ENCODE measurements at regions not wholly inside any gene's neighbourhood (a gene's known extent, or its start where the extent isn't known, plus 50 kb on each side); places are given as distances from the start of the nearest gene placed in this dataset.

GRCh38 chr12:114955414-114956014 is 271.5 kb upstream of the TBX3 start:
- peak; percentile 18 for DNase-seq (ENCODE audit: low read depth)

GRCh38 chr12:114954511-114955055 is 270.6 kb upstream of the TBX3 start:
- no peak for DNase-seq (ENCODE audit: low read depth)

- DNase-seq (ENCODE audit: low read depth): no peak
These were observed 268.7 kb upstream of the TBX3 start for GRCh38 chr12:114952573-114953271.

GRCh38 chr12:114949058-114949820 is 265.3 kb upstream of the TBX3 start:
- DNase-seq (ENCODE audit: low read depth): no peak

GRCh38 chr12:114945351-114945750 is 261.4 kb upstream of the TBX3 start:
- DNase-seq (ENCODE audit: low read depth): no peak

GRCh38 chr12:114944736-114945135 is 260.8 kb upstream of the TBX3 start:
- no peak for DNase-seq (ENCODE audit: low read depth)

GRCh38 chr12:114943601-114944000 is 259.6 kb upstream of the TBX3 start:
- no peak for DNase-seq (ENCODE audit: low read depth)

- no peak for DNase-seq (ENCODE audit: low read depth)
These were observed 254.7 kb upstream of the TBX3 start for GRCh38 chr12:114938487-114939210.

GRCh38 chr12:114936148-114937079 is 252.4 kb upstream of the TBX3 start:
- peak; percentile 92 for DNase-seq (ENCODE audit: low read depth)

- peak; percentile 31 for DNase-seq (ENCODE audit: low read depth)
These were observed 251.7 kb upstream of the TBX3 start for GRCh38 chr12:114935658-114936057.

GRCh38 chr12:114933428-114934160 is 249.6 kb upstream of the TBX3 start:
- peak; percentile 97 for DNase-seq (ENCODE audit: low read depth)

GRCh38 chr12:114932806-114933205 is 248.8 kb upstream of the TBX3 start:
- no peak for DNase-seq (ENCODE audit: low read depth)

- no peak for DNase-seq (ENCODE audit: low read depth)
These were observed 247.1 kb upstream of the TBX3 start for GRCh38 chr12:114931025-114931424.

- DNase-seq (ENCODE audit: low read depth): no peak
These were observed 242.4 kb upstream of the TBX3 start for GRCh38 chr12:114926341-114926740.

GRCh38 chr12:114924946-114925475 is 241.0 kb upstream of the TBX3 start:
- DNase-seq (ENCODE audit: low read depth): no peak

- DNase-seq (ENCODE audit: low read depth): no peak
These were observed 237.8 kb upstream of the TBX3 start for GRCh38 chr12:114921781-114922180.

GRCh38 chr12:114920771-114921554 is 237.0 kb upstream of the TBX3 start:
- peak; percentile 27 for DNase-seq (ENCODE audit: low read depth)

- no peak for DNase-seq (ENCODE audit: low read depth)
These were observed 235.5 kb upstream of the TBX3 start for GRCh38 chr12:114919479-114919878.

All from HT1080 (cell line).